H9 (cell line): ENCODE measurements at regions not wholly inside any gene's neighbourhood (a gene's known extent, or its start where the extent isn't known, plus 50 kb on each side); places are given as distances from the start of the nearest gene placed in this dataset.

Source experiments
- DNase-seq: peaks from one replicate; pipeline ENCODE4 v3.0.0-alpha.2; 2017
- H2AFZ ChIP-seq: one replicate; pipeline ENCODE4 v1.6.1; 2013; ENCODE audit warnings: mild to moderate bottlenecking, low read length, control low read depth, moderate library complexity
- H2AK5ac ChIP-seq: 2 replicates; pipeline ENCODE4 v1.6.1; 2013; ENCODE audit warnings: low read length, control low read depth, mixed read lengths; ENCODE audit not compliant: insufficient read length
- H2BK120ac ChIP-seq: one replicate; pipeline ENCODE4 v1.6.1; 2013; ENCODE audit warnings: low read depth, mild to moderate bottlenecking, low read length, control low read depth, inconsistent platforms; ENCODE audit not compliant: poor library complexity, severe bottlenecking
- H2BK12ac ChIP-seq: 2 replicates; pipeline ENCODE4 v1.6.1; 2013; ENCODE audit warnings: low read length, control low read depth, mixed read lengths, low read depth; ENCODE audit not compliant: insufficient read length
- H2BK15ac ChIP-seq: 2 replicates; pipeline ENCODE4 v1.6.1; 2013; ENCODE audit warnings: low read depth, low read length, control low read depth
- H2BK20ac ChIP-seq: one replicate; pipeline ENCODE4 v1.6.1; 2013; ENCODE audit warnings: low read depth, mild to moderate bottlenecking, low read length, control low read depth, inconsistent platforms; ENCODE audit not compliant: poor library complexity, severe bottlenecking
- H2BK5ac ChIP-seq: 2 replicates; pipeline ENCODE4 v1.6.1; 2013; ENCODE audit warnings: low read length, control low read depth, mixed read lengths; ENCODE audit not compliant: insufficient read length
- H3K14ac ChIP-seq: 2 replicates; pipeline ENCODE4 v1.6.1; 2013; ENCODE audit warnings: low read length, control low read depth; ENCODE audit not compliant: insufficient read depth
- H3K18ac ChIP-seq: 2 replicates; pipeline ENCODE4 v1.6.1; 2013; ENCODE audit warnings: low read depth, mild to moderate bottlenecking, mixed read lengths, low read length, control low read depth; ENCODE audit not compliant: insufficient read length
- H3K23ac ChIP-seq: 2 replicates; pipeline ENCODE4 v1.6.1; 2013; ENCODE audit warnings: low read length, control low read depth, mixed read lengths, low read depth; ENCODE audit not compliant: insufficient read length
- H3K23me2 ChIP-seq: 2 replicates; pipeline ENCODE4 v1.6.1; 2013; ENCODE audit warnings: low read depth, mild to moderate bottlenecking, mixed read lengths, low read length, control low read depth; ENCODE audit not compliant: insufficient read length, poor library complexity, severe bottlenecking
- H3K27ac ChIP-seq: 2 replicates; pipeline ENCODE4 v1.5.1; 2013; ENCODE audit warnings: low read length, control low read depth, mixed read lengths, low read depth; ENCODE audit not compliant: insufficient read length
- H3K27me3 ChIP-seq: 2 replicates; pipeline ENCODE4 v1.6.1; 2013; ENCODE audit warnings: low read length, control low read depth, inconsistent platforms; ENCODE audit not compliant: insufficient read depth
- H3K4ac ChIP-seq: 2 replicates; pipeline ENCODE4 v1.6.1; 2013; ENCODE audit warnings: low read depth, mild to moderate bottlenecking, control low read depth, inconsistent platforms, low read length, moderate library complexity
- H3K4me1 ChIP-seq: 2 replicates; pipeline ENCODE4 v1.6.1; 2013; ENCODE audit warnings: low read length, control low read depth, inconsistent platforms; ENCODE audit not compliant: insufficient read depth
- H3K4me2 ChIP-seq: 2 replicates; pipeline ENCODE4 v1.6.1; 2013; ENCODE audit warnings: low read length, control low read depth, mixed read lengths; ENCODE audit not compliant: insufficient read length, insufficient read depth
- H3K56ac ChIP-seq: 2 replicates; pipeline ENCODE4 v1.6.1; 2013; ENCODE audit warnings: low read depth, mild to moderate bottlenecking, mixed read lengths, low read length, control low read depth; ENCODE audit not compliant: insufficient read length
- H3K79me1 ChIP-seq: 2 replicates; pipeline ENCODE4 v1.6.1; 2013; ENCODE audit warnings: low read depth, mild to moderate bottlenecking, moderate library complexity, low read length, control low read depth, inconsistent platforms; ENCODE audit not compliant: insufficient read depth, poor library complexity, severe bottlenecking
- H3K79me2 ChIP-seq: 2 replicates; pipeline ENCODE4 v1.6.1; 2013; ENCODE audit warnings: low read length, control low read depth, inconsistent platforms; ENCODE audit not compliant: insufficient read depth
- H3K9ac ChIP-seq: 2 replicates; pipeline ENCODE4 v1.6.1; 2013; ENCODE audit warnings: low read length, control low read depth, mixed read lengths; ENCODE audit not compliant: insufficient read length; ENCODE audit errors: extremely low read depth
- H3K9me3 ChIP-seq: one replicate; pipeline ENCODE4 v1.6.1; 2013; ENCODE audit warnings: low read depth, low read length, inconsistent platforms; ENCODE audit not compliant: control insufficient read depth
- H3T11ph ChIP-seq: one replicate; pipeline ENCODE4 v1.6.1; 2013; ENCODE audit warnings: mild to moderate bottlenecking, low read length, control low read depth, inconsistent platforms
- H4K20me1 ChIP-seq: one replicate; pipeline ENCODE4 v1.6.1; 2013; ENCODE audit not compliant: control insufficient read depth, insufficient read length, insufficient read depth
- H4K5ac ChIP-seq: 2 replicates; pipeline ENCODE4 v1.6.1; 2013; ENCODE audit warnings: low read depth, mild to moderate bottlenecking, mixed read lengths, low read length, control low read depth; ENCODE audit not compliant: insufficient read length
- H4K8ac ChIP-seq: replicated peaks from 2 replicates; pipeline ENCODE4 v1.6.1; 2013; ENCODE audit warnings: low read length, control low read depth, mixed read lengths, low read depth; ENCODE audit not compliant: insufficient read length
- H4K91ac ChIP-seq: 2 replicates; pipeline ENCODE4 v1.6.1; 2013; ENCODE audit warnings: low read depth, mild to moderate bottlenecking, moderate library complexity, mixed read lengths, low read length, control low read depth; ENCODE audit not compliant: insufficient read length
- H3K27ac Mint-ChIP-seq, 3 experiments: 2 replicates in 2 of 3; 3 replicates in 1 of 3; pipeline ENCODE4 v1.8.0; 2020 to 2021; ENCODE audit warnings: mixed read lengths in 3 of 3, mild to moderate bottlenecking in 1 of 3, moderate library complexity in 1 of 3
- H3K27me3 Mint-ChIP-seq: 2 replicates; pipeline ENCODE4 v1.8.0; 2021; ENCODE audit warnings: low read depth, mild to moderate bottlenecking, moderate library complexity, mixed read lengths
- H3K36me3 Mint-ChIP-seq, 3 experiments: 2 replicates in 2 of 3; 3 replicates in 1 of 3; pipeline ENCODE4 v1.8.0; 2020 to 2021; ENCODE audit warnings: low read depth in 3 of 3, mixed read lengths in 3 of 3; ENCODE audit not compliant: insufficient read depth in 1 of 3
- H3K4me1 Mint-ChIP-seq, 2 experiments: 2 replicates each; pipeline ENCODE4 v1.8.0; 2020; ENCODE audit warnings: mixed read lengths in 2 of 2
- H3K4me3 Mint-ChIP-seq, 2 experiments: 2 replicates in 1 of 2; 3 replicates in 1 of 2; pipeline ENCODE4 v1.8.0; 2020 to 2021; ENCODE audit warnings: mild to moderate bottlenecking in 2 of 2, mixed read lengths in 2 of 2, moderate library complexity in 1 of 2
- H3K9me3 Mint-ChIP-seq, 2 experiments: 2 replicates in 1 of 2; 3 replicates in 1 of 2; pipeline ENCODE4 v1.8.0; 2020; ENCODE audit warnings: mild to moderate bottlenecking in 2 of 2, mixed read lengths in 2 of 2, moderate library complexity in 1 of 2
- CTCF ChIP-seq: fragments of 200-600 bp; sonication (generic); conservative IDR thresholded peaks from 3 replicates; pipeline ENCODE4 v1.8.0; 2021; ENCODE audit warnings: antibody characterized with exemption, mild to moderate bottlenecking

GRCh38 chr1:222920169-222920568 is 105.3 kb downstream of the DISP1 start:
- H3K4me3 Mint-ChIP-seq, result no peak overlapping the region
- Histone ChIP-seq H3K4me2 (no peak overlapping the region), H3K9ac (no peak overlapping the region), H3K79me2 (no peaks in the 10 kb centered on the region), H3K27me3 (no peaks in the 10 kb centered on the region), H3K14ac (no peak overlapping the region), H3K23ac (no peak overlapping the region), H3K4ac (no peak overlapping the region), H3K27ac (no peak overlapping the region), H3K79me1 (no peaks in the 10 kb centered on the region), H2BK5ac (no peak overlapping the region), H2AFZ (no peak overlapping the region), H2BK120ac (no peak overlapping the region), H4K5ac (no peak overlapping the region), H4K8ac (no peak overlapping the region), H3K18ac (no peak overlapping the region), H3K56ac (no peak overlapping the region), H2BK12ac (no peak overlapping the region), H3T11ph (no peak overlapping the region), H2BK20ac (no peak overlapping the region), H4K91ac (no peak overlapping the region), H3K4me1 (0 out of 2 replicates have a peak, but pooled peaks cover 2% of the 10 kb centered on the region), H3K23me2 (no peaks in the 10 kb centered on the region), H4K20me1 (no peaks in the 10 kb centered on the region), H2AK5ac (no peak overlapping the region), H2BK15ac (no peak overlapping the region), H3K9me3 (no peaks in the 10 kb centered on the region)
- peaks cover 0 to 4% of the 10 kb centered on the region in 2 experiments; a peak in 1 of 4 replicates for H3K4me1 Mint-ChIP-seq
- peaks cover 5 to 19% (median 11%) of the 10 kb centered on the region in 3 experiments; a peak in 5 of 7 replicates for H3K36me3 Mint-ChIP-seq
- H3K27ac Mint-ChIP-seq, result no peak overlapping the region
- no peak for TF ChIP-seq CTCF
- H3K27me3 Mint-ChIP-seq, result no peaks in the 10 kb centered on the region
- no peak for DNase-seq
- H3K9me3 Mint-ChIP-seq, result peaks cover 9 to 10% of the 10 kb centered on the region in 2 experiments; a peak in 3 of 5 replicates
